H1 (cell line): ENCODE measurements at regions not wholly inside any gene's neighbourhood (a gene's known extent, or its start where the extent isn't known, plus 50 kb on each side); places are given as distances from the start of the nearest gene placed in this dataset.

Experiments
- CTCF ChIA-PET: fragments of 300-600 bp; sonication (Branson Sonifier 250); formaldehyde crosslinking; loops from one replicate; lab custom pipeline; 2021; ENCODE audit not compliant: partially characterized antibody; lab: Charles Lee
- POLR2A ChIA-PET: fragments of 300-600 bp; sonication (Branson Sonifier 250); formaldehyde crosslinking; loops from one replicate; lab custom pipeline; 2021; ENCODE audit warnings: inconsistent platforms; ENCODE audit not compliant: partially characterized antibody; lab: Charles Lee
- DNase-seq, 2 experiments: peaks; one replicate each; pipeline versions ENCODE4 v3.0.0 to v3.0.0-alpha.2; 2010 to 2022; ENCODE audit warnings: low spot score in 2 of 2, low read depth in 1 of 2, mixed read lengths in 1 of 2
- FAIRE-seq: peaks from 2 replicates; lab custom pipeline; 2011; peaks lifted over from hg19 to GRCh38; lab: Jason Lieb, UNC
- H2AFZ ChIP-seq: 2 replicates; pipeline ENCODE4 v1.8.1; 2012; ENCODE audit warnings: low read length, inconsistent platforms
- H2AK5ac ChIP-seq: 2 replicates; pipeline ENCODE4 v1.6.1; 2013; ENCODE audit warnings: low read depth, low read length
- H2BK120ac ChIP-seq: replicated peaks from 2 replicates; pipeline ENCODE3; 2013; ENCODE audit warnings: low read depth, low read length, inconsistent platforms
- H2BK12ac ChIP-seq: 2 replicates; pipeline ENCODE4 v1.6.1; 2013; ENCODE audit warnings: low read depth, low read length
- H2BK15ac ChIP-seq: 2 replicates; pipeline ENCODE4 v1.6.1; 2013; ENCODE audit warnings: low read length
- H2BK20ac ChIP-seq: 2 replicates; pipeline ENCODE4 v1.6.1; 2013; ENCODE audit warnings: low read length
- H2BK5ac ChIP-seq: 2 replicates; pipeline ENCODE4 v1.6.1; 2013; ENCODE audit warnings: low read depth, low read length
- H3K14ac ChIP-seq: 2 replicates; pipeline ENCODE4 v1.6.1; 2013; ENCODE audit warnings: inconsistent platforms; ENCODE audit not compliant: insufficient read length
- H3K18ac ChIP-seq: 2 replicates; pipeline ENCODE4 v1.6.1; 2013; ENCODE audit warnings: low read length; ENCODE audit errors: extremely low read depth
- H3K23ac ChIP-seq: 2 replicates; pipeline ENCODE4 v1.6.1; 2013; ENCODE audit warnings: inconsistent platforms; ENCODE audit not compliant: insufficient read length
- H3K23me2 ChIP-seq: 2 replicates; pipeline ENCODE4 v1.6.1; 2013; ENCODE audit warnings: low read depth, low read length
- H3K27ac ChIP-seq: 2 replicates; pipeline ENCODE4 v1.6.1; 2011; ENCODE audit warnings: low read depth, low read length, inconsistent platforms
- H3K27me3 ChIP-seq, 4 experiments: replicated peaks in 1 of 4; 1 replicate in 1 of 4; 2 replicates in 3 of 4; pipeline versions ENCODE4 v1.6.1 to v1.8.1; 2011 to 2013; ENCODE audit warnings: low read length in 3 of 4, mild to moderate bottlenecking in 3 of 4, inconsistent platforms in 2 of 4, mixed read lengths in 2 of 4, moderate library complexity in 1 of 4; ENCODE audit not compliant: control insufficient read depth in 3 of 4, insufficient read depth in 3 of 4; ENCODE audit errors: extremely low read depth in 1 of 4
- H3K36me3 ChIP-seq, 4 experiments: 2 replicates each; pipeline versions ENCODE4 v1.6.1 to v1.8.1; 2011 to 2013; ENCODE audit warnings: mild to moderate bottlenecking in 4 of 4, low read length in 3 of 4, moderate library complexity in 2 of 4, control low read depth in 1 of 4, inconsistent platforms in 1 of 4; ENCODE audit not compliant: insufficient read depth in 4 of 4, control insufficient read depth in 2 of 4
- H3K4ac ChIP-seq: replicated peaks from 2 replicates; pipeline ENCODE3; 2013; ENCODE audit warnings: low read length, low read depth, mixed read lengths, inconsistent platforms; ENCODE audit not compliant: insufficient read length
- H3K4me1 ChIP-seq, 4 experiments: replicated peaks in 1 of 4; 1 replicate in 1 of 4; 2 replicates in 3 of 4; pipeline versions ENCODE4 v1.6.1 to v1.8.1; 2011 to 2013; ENCODE audit warnings: low read length in 3 of 4, inconsistent platforms in 2 of 4, mixed read lengths in 1 of 4; ENCODE audit not compliant: insufficient read depth in 4 of 4, control insufficient read depth in 3 of 4
- H3K4me2 ChIP-seq, 2 experiments: 2 replicates each; pipeline versions ENCODE4 v1.6.1 to v1.8.1; 2011 to 2013; ENCODE audit warnings: low read depth in 2 of 2, low read length in 2 of 2, control low read depth in 1 of 2, inconsistent platforms in 1 of 2, mild to moderate bottlenecking in 1 of 2; ENCODE audit not compliant: insufficient read depth in 1 of 2
- H3K4me3 ChIP-seq, 4 experiments: fragments of 200-600, 300-600 bp in 1 of 4; sonication (generic), shearing (Covaris generic), sonication (Bioruptor Twin) in 1 of 4; 2 replicates each; pipeline versions ENCODE4 v1.5.1 to v1.8.1; 2011 to 2016; ENCODE audit warnings: low read length in 4 of 4, low read depth in 3 of 4, control low read depth in 2 of 4, inconsistent platforms in 2 of 4, mild to moderate bottlenecking in 2 of 4, mixed read lengths in 1 of 4, moderate library complexity in 1 of 4; ENCODE audit not compliant: insufficient read depth in 2 of 4; ENCODE audit errors: extremely low read depth in 1 of 4
- H3K56ac ChIP-seq: replicated peaks from 2 replicates; pipeline ENCODE3; 2013; ENCODE audit warnings: low read depth, mild to moderate bottlenecking, mixed read lengths, low read length, inconsistent platforms; ENCODE audit not compliant: insufficient read length
- H3K79me1 ChIP-seq: 2 replicates; pipeline ENCODE4 v1.6.1; 2013; ENCODE audit warnings: low read depth, low read length, control low read depth
- H3K79me2 ChIP-seq, 2 experiments: 2 replicates each; pipeline versions ENCODE4 v1.6.1 to v1.8.1; 2012 to 2013; ENCODE audit warnings: low read length in 2 of 2, mild to moderate bottlenecking in 2 of 2, inconsistent platforms in 1 of 2; ENCODE audit not compliant: insufficient read depth in 2 of 2, control insufficient read depth in 1 of 2
- H3K9ac ChIP-seq, 4 experiments: replicated peaks in 1 of 4; 1 replicate in 1 of 4; 2 replicates in 3 of 4; pipeline versions ENCODE4 v1.6.1 to v1.8.1; 2011 to 2013; ENCODE audit warnings: low read depth in 3 of 4, low read length in 3 of 4, control low read depth in 2 of 4, mild to moderate bottlenecking in 2 of 4, moderate library complexity in 2 of 4, inconsistent platforms in 1 of 4; ENCODE audit errors: extremely low read depth in 1 of 4
- H3K9me3 ChIP-seq, 2 experiments: 2 replicates each; pipeline versions ENCODE4 v1.6.1 to v1.8.1; 2012 to 2013; ENCODE audit warnings: mild to moderate bottlenecking in 2 of 2, moderate library complexity in 2 of 2, control low read depth in 1 of 2, inconsistent platforms in 1 of 2, low read depth in 1 of 2, low read length in 1 of 2, mixed read lengths in 1 of 2; ENCODE audit not compliant: insufficient read depth in 2 of 2
- H4K20me1 ChIP-seq, 2 experiments: replicated peaks in 1 of 2; 2 replicates each; pipeline versions ENCODE3 to v1.8.1; 2011 to 2013; ENCODE audit warnings: inconsistent platforms in 2 of 2, low read length in 2 of 2, mild to moderate bottlenecking in 1 of 2; ENCODE audit not compliant: insufficient read depth in 2 of 2, control insufficient read depth in 1 of 2
- H4K5ac ChIP-seq: 2 replicates; pipeline ENCODE4 v1.6.1; 2013; ENCODE audit warnings: low read length, low read depth, mixed read lengths, inconsistent platforms; ENCODE audit not compliant: insufficient read length
- H4K8ac ChIP-seq: 2 replicates; pipeline ENCODE4 v1.8.0; 2013; ENCODE audit warnings: mild to moderate bottlenecking, moderate library complexity, low read length, inconsistent platforms; ENCODE audit not compliant: insufficient read depth; ENCODE audit errors: extremely low read depth
- H4K91ac ChIP-seq: replicated peaks from 2 replicates; pipeline ENCODE3; 2013; ENCODE audit warnings: low read length, mixed read lengths, inconsistent platforms; ENCODE audit not compliant: insufficient read length
- ASH2L ChIP-seq: fragments of 200-600, 300-600 bp; sonication (generic); IDR thresholded peaks from one replicate; pipeline ENCODE4 v1.7.1; 2017; ENCODE audit warnings: low read length
- BRCA1 ChIP-seq: IDR thresholded peaks from 2 replicates; pipeline ENCODE4 v1.6.1; 2012; ENCODE audit warnings: low read depth, low read length, improper control_type of control experiment
- CBX5 ChIP-seq: fragments of 300-800, 300-1000 bp; sonication (generic); IDR thresholded peaks from 2 replicates; pipeline ENCODE4 v1.7.1; 2016; ENCODE audit warnings: antibody characterized with exemption, low read length, low read depth
- CHD1 ChIP-seq: IDR thresholded peaks from 2 replicates; pipeline ENCODE4 v1.6.1; 2012; ENCODE audit warnings: low read depth, low read length, improper control_type of control experiment
- CHD2 ChIP-seq: IDR thresholded peaks from 2 replicates; pipeline ENCODE4 v1.6.1; 2012; ENCODE audit warnings: low read length, improper control_type of control experiment
- EGR1 ChIP-seq: IDR thresholded peaks from 2 replicates; pipeline ENCODE4 v1.6.1; 2011; ENCODE audit warnings: low read depth, low read length, borderline replicate concordance
- HDAC6 ChIP-seq: IDR thresholded peaks from one replicate; pipeline ENCODE4 v1.7.1; 2012; ENCODE audit warnings: low read depth, mild to moderate bottlenecking, inconsistent platforms, low read length, moderate library complexity
- KDM4A ChIP-seq: IDR thresholded peaks from one replicate; pipeline ENCODE4 v1.7.1; 2012; ENCODE audit warnings: low read depth, mild to moderate bottlenecking, moderate library complexity, low read length, inconsistent platforms; ENCODE audit not compliant: severe bottlenecking
- KDM5A ChIP-seq: fragments of 200-600 bp; IDR thresholded peaks from 2 replicates; pipeline ENCODE4 v1.7.1; 2012; ENCODE audit warnings: mild to moderate bottlenecking, low read length, inconsistent platforms, mixed read lengths
- MAFK ChIP-seq: IDR thresholded peaks from 2 replicates; pipeline ENCODE4 v1.6.1; 2012; ENCODE audit warnings: low read depth, mild to moderate bottlenecking, improper control_type of control experiment, low read length
- TCF12 ChIP-seq: IDR thresholded peaks from 2 replicates; pipeline ENCODE4 v1.6.1; 2011; ENCODE audit warnings: low read depth, mild to moderate bottlenecking, low read length
- ZNF274 ChIP-seq: IDR thresholded peaks from 2 replicates; pipeline ENCODE4 v1.7.0; 2012; ENCODE audit warnings: low read length, borderline replicate concordance; ENCODE audit errors: extremely low read depth
- WGBS, 2 experiments: shearing (Covaris generic) in 1 of 2; methylation state at CpG; one replicate each; pipeline versions ENCODE4 v1.1.6 to v1.1.7; 2013 to 2015; ENCODE audit warnings: low lambda C conversion rate in 2 of 2, mixed read lengths in 2 of 2, inconsistent platforms in 1 of 2, low coverage in 1 of 2, missing lambda C conversion rate in 1 of 2; ENCODE audit not compliant: insufficient replicate concordance in 2 of 2, insufficient coverage in 1 of 2, insufficient read length in 1 of 2; ENCODE audit errors: extremely low coverage in 1 of 2, missing lambda C conversion rate in 1 of 2; 5-methylcytosine and 5-hydroxymethylcytosine counted together
- TF ChIP-seq, protein P1 (sequence below): IDR thresholded peaks from 2 replicates; pipeline ENCODE4 v1.6.1; 2011; ENCODE audit warnings: low read depth, mild to moderate bottlenecking, low read length; ENCODE audit not compliant: insufficient read depth
- TF ChIP-seq, protein P2 (sequence below): IDR thresholded peaks from 2 replicates; pipeline ENCODE4 v1.6.1; 2012; ENCODE audit warnings: inconsistent platforms

DNA sequence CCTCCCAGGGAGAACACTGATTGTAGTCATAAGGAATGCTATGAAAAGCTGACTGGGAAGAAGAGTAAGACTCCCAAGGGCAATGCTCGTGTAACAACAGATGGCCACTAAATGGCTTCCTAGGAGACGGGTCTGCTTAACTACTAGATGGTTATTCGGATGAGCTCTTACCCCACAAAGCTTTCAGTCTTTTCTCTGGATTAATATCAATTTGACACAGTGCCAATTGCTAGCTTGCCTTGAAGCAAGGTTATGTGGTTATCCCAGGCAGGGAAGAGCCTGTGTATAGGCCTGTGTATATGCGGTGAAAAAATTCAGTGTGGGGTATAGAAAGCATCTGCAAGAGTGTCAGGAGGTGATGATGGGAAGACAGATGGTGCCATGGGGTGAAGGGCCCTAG, 86.4 kb upstream of the NOX3 start:
- no peaks in the 10 kb centered on the region for H3K27me3 ChIP-seq
- H4K8ac ChIP-seq = no peak overlapping the region
- no peak overlapping the region for H3K9ac ChIP-seq
- no peak overlapping the region for H3K4me2 ChIP-seq
- FAIRE-seq = no peak
- H3K36me3 ChIP-seq = no peaks in the 10 kb centered on the region
- TF ChIP-seq KDM5A = no peak
- TF ChIP-seq CHD2 = no peak
- no peak for TF ChIP-seq KDM4A
- no peak for TF ChIP-seq HDAC6
- TF ChIP-seq ZNF274 = no peak
- TF ChIP-seq, protein P1, sequence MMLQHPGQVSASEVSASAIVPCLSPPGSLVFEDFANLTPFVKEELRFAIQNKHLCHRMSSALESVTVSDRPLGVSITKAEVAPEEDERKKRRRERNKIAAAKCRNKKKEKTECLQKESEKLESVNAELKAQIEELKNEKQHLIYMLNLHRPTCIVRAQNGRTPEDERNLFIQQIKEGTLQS = no peak
- TF ChIP-seq MAFK = no peak
- no peak for TF ChIP-seq ASH2L
- no peak for TF ChIP-seq TCF12
- TF ChIP-seq CBX5 = no peak
- no peak for TF ChIP-seq CHD1
- TF ChIP-seq, protein P2, sequence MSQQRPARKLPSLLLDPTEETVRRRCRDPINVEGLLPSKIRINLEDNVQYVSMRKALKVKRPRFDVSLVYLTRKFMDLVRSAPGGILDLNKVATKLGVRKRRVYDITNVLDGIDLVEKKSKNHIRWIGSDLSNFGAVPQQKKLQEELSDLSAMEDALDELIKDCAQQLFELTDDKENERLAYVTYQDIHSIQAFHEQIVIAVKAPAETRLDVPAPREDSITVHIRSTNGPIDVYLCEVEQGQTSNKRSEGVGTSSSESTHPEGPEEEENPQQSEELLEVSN = no peak
- no peak for TF ChIP-seq EGR1
- TF ChIP-seq BRCA1 = no peak
- H4K20me1 ChIP-seq = no peaks in the 10 kb centered on the region
- no peak overlapping the region for H3K23ac ChIP-seq
- ChIA-PET CTCF (interaction anchor here (0.7 to 1.3 kb wide), 3 partner anchors 10 to 38 kb away, joined by 3 read pairs; no protein-coding TSS in a partner anchor), POLR2A (no interaction called here)
- H4K91ac ChIP-seq = no peak overlapping the region
- no peak overlapping the region for H2AK5ac ChIP-seq
- no peak overlapping the region for H4K5ac ChIP-seq
- H3K4ac ChIP-seq = no peak overlapping the region
- H3K9me3 ChIP-seq = no peaks in the 10 kb centered on the region
- no peak overlapping the region for H2BK120ac ChIP-seq
- no peaks in the 10 kb centered on the region for H3K79me2 ChIP-seq
- no peak overlapping the region for H3K14ac ChIP-seq
- H2BK12ac ChIP-seq = no peak overlapping the region
- 78% methylated on average over 4 of the region's 4 CpGs; no CpG with 5 or more reads in 1 of the 2 experiments for WGBS, 2 experiments
- no peak overlapping the region for H3K4me3 ChIP-seq
- H2BK15ac ChIP-seq = no peak overlapping the region
- peaks cover 0 to 3% (median 0%) of the 10 kb centered on the region in 4 experiments; a peak in 1 of 7 replicates for H3K4me1 ChIP-seq
- no peak overlapping the region for H2BK20ac ChIP-seq
- H2BK5ac ChIP-seq = no peak overlapping the region
- H3K27ac ChIP-seq = no peak overlapping the region
- H3K23me2 ChIP-seq = no peaks in the 10 kb centered on the region
- DNase-seq = no peak
- H3K56ac ChIP-seq = no peak overlapping the region
- no peak overlapping the region for H3K18ac ChIP-seq
- no peaks in the 10 kb centered on the region for H3K79me1 ChIP-seq
- no peak overlapping the region for H2AFZ ChIP-seq
